IMR-90 (cell line): ENCODE measurements at regions not wholly inside any gene's neighbourhood (a gene's known extent, or its start where the extent isn't known, plus 50 kb on each side); places are given as distances from the start of the nearest gene placed in this dataset.

Experiments used
- CEBPB ChIP-seq: IDR thresholded peaks from 2 replicates; pipeline ENCODE4 v1.6.1; 2012; ENCODE audit warnings: low read depth, low read length, improper control_type of control experiment
- CHD1 ChIP-seq: IDR thresholded peaks from 2 replicates; pipeline ENCODE4 v1.6.1; 2012; ENCODE audit warnings: low read depth, low read length, improper control_type of control experiment
- CTCF ChIP-seq: conservative IDR thresholded peaks from 2 replicates; pipeline ENCODE4 v1.5.1; 2012; ENCODE audit warnings: mild to moderate bottlenecking, low read depth, low read length, improper control_type of control experiment
- FOS ChIP-seq: fragments of 150-350 bp; IDR thresholded peaks from 2 replicates; pipeline ENCODE4 v1.6.1; 2016; ENCODE audit warnings: low read depth, low read length
- MAFK ChIP-seq: IDR thresholded peaks from 2 replicates; pipeline ENCODE4 v1.6.1; 2012; ENCODE audit warnings: low read depth, low read length, improper control_type of control experiment
- MAZ ChIP-seq: IDR thresholded peaks from 2 replicates; pipeline ENCODE4 v1.6.1; 2012; ENCODE audit warnings: low read depth, mild to moderate bottlenecking, low read length, improper control_type of control experiment, moderate library complexity, borderline replicate concordance
- MXI1 ChIP-seq: IDR thresholded peaks from 2 replicates; pipeline ENCODE4 v1.6.1; 2012; ENCODE audit warnings: low read depth, mild to moderate bottlenecking, low read length, moderate library complexity, borderline replicate concordance
- NFE2L2 ChIP-seq: fragments of 150-350 bp; IDR thresholded peaks from 2 replicates; pipeline ENCODE4 v1.6.1; 2016; ENCODE audit warnings: low read depth, mild to moderate bottlenecking, low read length
- POLR2A ChIP-seq: IDR thresholded peaks from 2 replicates; pipeline ENCODE4 v1.6.1; 2012; ENCODE audit warnings: mild to moderate bottlenecking, low read depth, low read length
- RAD21 ChIP-seq: IDR thresholded peaks from 2 replicates; pipeline ENCODE4 v1.6.1; 2012; ENCODE audit warnings: low read length, improper control_type of control experiment
- RCOR1 ChIP-seq: IDR thresholded peaks from 2 replicates; pipeline ENCODE4 v1.6.1; 2012; ENCODE audit warnings: mild to moderate bottlenecking, low read length, improper control_type of control experiment; ENCODE audit not compliant: insufficient replicate concordance
- RFX5 ChIP-seq: IDR thresholded peaks from 2 replicates; pipeline ENCODE4 v1.8.0; 2012; ENCODE audit warnings: low read depth, mild to moderate bottlenecking, low read length, moderate library complexity
- SMC3 ChIP-seq: fragments of 150-350 bp; IDR thresholded peaks from 2 replicates; pipeline ENCODE4 v1.6.1; 2016; ENCODE audit warnings: low read depth, mild to moderate bottlenecking, antibody characterized with exemption, low read length, moderate library complexity

GRCh38 chr7:81583882-81584533, 185.8 kb downstream of the HGF start:
- no peak for TF ChIP-seq CTCF
- no peak for TF ChIP-seq RAD21
- peak; percentile 80 for TF ChIP-seq CEBPB
- TF ChIP-seq MXI1, result no peak
- TF ChIP-seq RFX5, result no peak
- TF ChIP-seq SMC3, result no peak
- TF ChIP-seq POLR2A, result no peak
- TF ChIP-seq RCOR1, result no peak
- TF ChIP-seq FOS, result no peak
- TF ChIP-seq MAFK, result no peak
- TF ChIP-seq MAZ, result no peak
- TF ChIP-seq CHD1, result no peak
- no peak for TF ChIP-seq NFE2L2
